MM.1S (cell line): ENCODE measurements at regions not wholly inside any gene's neighbourhood (a gene's known extent, or its start where the extent isn't known, plus 50 kb on each side); places are given as distances from the start of the nearest gene placed in this dataset.

ENCODE experiments used
- CTCF ChIP-seq: fragments of 300-600 bp; sonication (generic); IDR thresholded peaks from 2 replicates; pipeline ENCODE4 v1.5.1; 2016; ENCODE audit warnings: antibody characterized with exemption, low read length, mixed read lengths
- EZH2 ChIP-seq: fragments of 300-600 bp; sonication (generic); optimal IDR thresholded peaks from 2 replicates; pipeline ENCODE3; 2017; ENCODE audit warnings: low read depth, mild to moderate bottlenecking, antibody characterized with exemption, low read length, mixed read lengths
- EZH2phosphoT487 ChIP-seq: fragments of 300-600 bp; sonication (generic); IDR thresholded peaks from 2 replicates; pipeline ENCODE4 v1.6.1; 2018; ENCODE audit warnings: antibody characterized with exemption, low read length

GRCh38 chr3:157660847-157661246 lies 157.6 kb upstream of the VEPH1 start:
- TF ChIP-seq EZH2 (no peak), CTCF (no peak), EZH2phosphoT487 (no peak)
